ENCODE measurements at regions not wholly inside any gene's neighbourhood (a gene's known extent, or its start where the extent isn't known, plus 50 kb on each side); places are given as distances from the start of the nearest gene placed in this dataset.

DNA sequence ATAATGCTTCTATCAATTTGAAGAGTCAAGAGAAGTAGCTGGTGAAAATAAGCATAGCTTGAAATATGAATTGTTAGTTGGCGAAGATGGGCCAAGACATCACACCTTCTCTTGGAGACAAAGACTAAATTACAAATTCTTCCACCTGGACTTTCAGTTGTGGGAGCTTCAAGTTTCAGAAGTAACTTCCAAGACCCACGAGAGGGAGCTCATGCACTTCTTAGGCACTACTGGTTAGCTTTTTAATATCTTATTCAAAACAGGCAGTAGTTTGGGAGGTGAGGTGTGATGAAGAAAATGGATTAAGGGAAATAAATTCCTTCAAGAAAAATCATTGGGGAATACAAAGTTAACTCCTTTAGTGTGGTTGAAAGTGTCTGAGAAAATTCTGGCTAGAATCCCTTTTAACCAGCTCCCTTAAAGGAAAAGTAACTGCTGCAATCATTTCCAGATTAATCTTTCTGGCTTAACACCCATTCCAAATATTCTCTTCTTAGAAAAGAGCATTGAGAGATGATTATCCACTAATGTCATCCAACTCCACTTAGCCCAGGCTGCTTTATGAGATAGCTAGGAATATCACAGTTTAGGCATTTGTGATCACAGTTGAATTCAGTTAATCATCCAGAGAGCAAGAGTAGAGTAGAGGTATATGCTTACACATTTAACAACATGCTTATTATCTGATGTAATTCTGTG is 139.5 kb upstream of the DMRTA1 start:
- peak; percentile 72 for DNase-seq

- DNase-seq: peak; percentile 65
These were observed 138.4 kb upstream of the DMRTA1 start for GRCh38 chr9:22308177-22308576.

DNA sequence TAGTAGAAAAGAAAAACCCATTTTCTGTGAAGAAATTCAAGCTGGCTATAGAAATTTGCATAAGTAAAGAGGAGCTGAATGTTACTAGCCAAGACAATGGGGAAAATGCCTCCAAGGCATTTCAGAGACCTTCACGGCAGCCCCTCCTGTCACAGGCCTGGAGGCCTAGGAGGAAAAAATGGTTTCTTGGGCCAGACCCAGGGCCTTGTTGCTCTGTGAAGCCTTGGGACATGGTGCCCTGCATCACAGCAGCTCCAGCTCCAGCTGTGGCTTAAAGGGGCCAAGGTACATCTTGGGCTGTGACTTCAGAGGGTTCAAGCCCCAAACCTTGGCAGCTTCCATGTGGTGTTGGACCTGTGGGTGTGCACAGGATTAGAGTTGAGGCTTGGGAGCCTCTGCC is 130.0 kb upstream of the DMRTA1 start:
- no peak for DNase-seq

GRCh38 chr9:22331533-22331932 is 115.1 kb upstream of the DMRTA1 start:
- no peak for DNase-seq

GRCh38 chr9:22332202-22332601 is 114.4 kb upstream of the DMRTA1 start:
- peak; percentile 78 for DNase-seq

- DNase-seq: peak; percentile 85
These were observed 109.4 kb upstream of the DMRTA1 start for GRCh38 chr9:22337261-22337660.

DNA sequence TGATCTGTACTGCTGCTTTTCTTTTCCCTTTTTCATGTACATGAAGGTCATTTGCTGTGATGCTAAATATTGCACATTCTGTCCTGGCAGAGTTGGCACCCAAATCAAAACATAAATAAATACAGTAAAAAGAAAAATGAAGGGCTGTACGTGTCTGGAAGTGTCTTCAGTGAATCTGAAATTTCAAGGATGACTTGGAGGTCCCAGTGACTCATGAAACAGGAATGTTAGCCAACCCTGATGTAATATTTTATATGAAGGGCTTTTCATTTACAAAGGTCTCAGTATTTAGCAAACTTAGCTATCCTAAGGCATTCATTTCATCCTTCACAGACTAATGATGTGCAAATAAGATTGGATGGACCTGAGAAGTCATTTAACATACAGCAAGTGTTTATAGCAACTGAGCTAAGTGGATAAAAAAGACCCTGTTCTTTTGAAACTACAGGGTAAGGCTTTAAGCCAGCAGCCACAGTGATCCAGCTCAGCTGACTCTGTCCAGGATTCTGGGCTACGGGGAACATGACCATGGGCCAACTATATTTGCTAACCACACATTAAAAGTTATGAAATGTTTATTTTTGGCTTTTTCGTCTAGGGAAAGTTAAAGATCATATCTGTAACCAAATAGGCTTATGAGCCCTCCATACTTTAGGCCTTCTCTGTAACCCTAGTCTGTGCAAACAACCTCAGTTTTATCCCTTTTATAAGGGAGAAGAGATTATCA is 104.0 kb upstream of the DMRTA1 start:
- peak; percentile 98 for DNase-seq

- DNase-seq: peak; percentile 96
These were observed 103.4 kb upstream of the DMRTA1 start for GRCh38 chr9:22343218-22343611.

- DNase-seq: no peak
These were observed 91.8 kb upstream of the DMRTA1 start for GRCh38 chr9:22354699-22355384.

DNA sequence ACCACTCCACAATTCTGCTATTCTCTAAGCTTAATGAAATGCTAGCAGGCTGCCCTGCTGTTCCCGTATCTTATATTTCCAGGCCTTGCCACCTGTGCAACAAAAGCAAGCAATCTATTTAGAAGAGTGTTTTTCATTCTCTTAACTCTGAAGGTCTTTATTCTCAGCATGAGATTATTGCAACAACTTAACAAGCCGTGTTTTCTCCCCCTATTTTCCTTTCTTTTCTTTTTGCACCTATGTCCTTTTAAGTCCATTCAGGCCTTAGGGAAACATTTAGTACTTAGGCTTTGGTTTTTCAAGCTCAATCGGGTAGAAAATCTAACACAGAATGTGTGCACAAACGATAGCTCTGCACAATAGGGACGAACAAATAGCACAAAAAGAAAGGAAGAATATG is 89.6 kb upstream of the DMRTA1 start:
- DNase-seq: no peak

DNA sequence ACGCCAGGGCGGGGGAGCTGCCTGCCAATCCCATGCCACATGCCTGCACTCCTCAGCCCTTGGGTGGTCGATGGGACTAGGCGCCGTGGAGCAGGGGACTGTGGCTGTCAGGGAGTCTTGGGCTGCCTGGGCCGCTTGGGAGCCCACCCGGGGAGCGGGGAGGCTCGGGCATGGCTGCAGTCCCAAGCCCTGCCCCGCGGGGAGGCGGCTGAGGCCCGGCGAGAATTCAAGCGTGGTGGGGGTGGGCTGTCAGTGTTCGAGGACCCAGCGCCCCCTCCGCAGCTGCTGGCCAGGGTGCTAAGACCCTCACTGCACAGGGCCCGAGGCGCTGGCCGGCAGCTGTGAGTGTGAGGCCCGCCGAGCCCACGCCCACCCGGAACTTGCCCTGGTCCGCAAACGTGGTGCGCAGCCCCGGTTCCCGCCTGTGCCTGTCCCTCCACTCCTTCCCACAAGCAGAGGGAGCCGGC is 83.2 kb upstream of the DMRTA1 start:
- DNase-seq: no peak

GRCh38 chr9:22373636-22374035 is 73.0 kb upstream of the DMRTA1 start:
- peak; percentile 92 for DNase-seq

DNA sequence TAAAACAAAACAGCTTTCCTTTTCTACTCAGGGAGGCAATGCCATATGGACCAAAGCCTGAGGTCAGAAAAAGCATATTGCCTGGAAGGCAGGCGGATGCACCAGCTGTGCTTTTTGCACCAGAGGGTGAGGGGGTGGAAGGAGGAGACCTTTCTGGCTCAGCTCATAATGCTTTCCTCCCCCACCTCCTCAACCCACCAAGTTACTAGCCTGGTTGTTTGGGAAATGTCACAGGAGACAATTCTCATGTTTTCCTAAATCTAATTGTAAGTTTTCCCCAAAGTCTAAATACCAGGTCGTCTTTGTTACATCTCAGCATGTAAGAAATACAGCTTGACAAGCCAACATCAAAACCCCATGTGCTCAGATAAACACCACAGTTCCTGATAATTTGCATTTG is 72.6 kb upstream of the DMRTA1 start:
- peak; percentile 94 for DNase-seq

DNA sequence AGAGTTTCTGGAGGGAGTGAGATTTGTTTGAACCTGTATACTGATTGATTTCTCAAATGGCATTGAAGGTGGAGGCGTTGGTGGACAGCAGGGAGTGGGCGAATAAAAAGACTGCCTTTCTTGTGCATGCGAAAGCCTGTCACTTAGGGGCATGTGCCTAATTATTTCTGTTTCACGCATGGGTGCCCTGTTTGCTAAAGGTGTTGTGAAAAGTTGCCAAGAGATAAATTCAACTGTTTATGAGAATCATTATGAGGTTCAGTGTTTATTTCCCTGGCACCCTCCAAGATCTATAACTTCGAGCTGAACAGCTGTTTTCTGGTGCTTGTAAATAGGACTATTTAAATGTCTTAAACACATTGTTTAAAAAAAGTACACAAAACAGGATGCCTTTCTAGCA is 67.4 kb upstream of the DMRTA1 start:
- DNase-seq: peak; percentile 46

DNA sequence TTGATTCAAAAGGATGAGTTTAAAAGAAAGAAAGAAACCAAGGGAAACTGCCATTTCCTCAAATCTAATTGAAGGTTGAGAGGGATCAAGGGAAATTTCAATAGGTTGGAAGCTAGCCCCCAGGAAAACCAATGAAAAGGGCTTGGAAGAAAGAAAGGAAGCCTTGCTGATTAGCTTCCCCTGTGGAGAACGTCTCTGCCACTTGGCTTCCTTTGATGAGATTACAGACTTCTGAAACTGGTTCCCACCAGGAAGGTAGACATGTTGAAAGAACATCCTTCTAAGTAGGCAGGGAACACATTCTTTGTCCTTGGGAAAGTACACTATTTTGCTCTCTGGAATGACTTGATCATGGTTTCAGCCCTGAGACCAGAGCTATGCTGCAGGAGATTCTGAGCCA is 65.5 kb upstream of the DMRTA1 start:
- no peak for DNase-seq

DNA sequence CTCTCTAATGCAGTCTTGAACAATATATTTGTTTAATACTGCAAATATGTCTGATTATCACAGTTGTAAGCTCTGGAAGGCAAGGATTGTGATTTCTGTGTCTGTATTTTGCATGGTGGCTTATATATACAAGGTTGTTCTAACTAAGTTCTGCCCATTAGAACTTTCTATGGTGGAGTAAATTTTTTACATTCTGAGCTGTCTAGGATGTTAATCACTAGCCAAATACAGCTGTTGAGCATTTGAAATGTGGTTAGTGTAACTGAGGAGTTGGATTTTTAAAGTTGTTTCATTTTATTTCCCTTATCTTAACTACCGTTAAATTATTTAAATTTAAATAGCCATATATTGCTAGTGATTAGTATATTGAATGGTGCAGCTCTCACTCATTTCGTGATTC is 64.3 kb upstream of the DMRTA1 start:
- no peak for DNase-seq

- no peak for DNase-seq
These were observed 62.9 kb upstream of the DMRTA1 start for GRCh38 chr9:22383718-22384117.

DNA sequence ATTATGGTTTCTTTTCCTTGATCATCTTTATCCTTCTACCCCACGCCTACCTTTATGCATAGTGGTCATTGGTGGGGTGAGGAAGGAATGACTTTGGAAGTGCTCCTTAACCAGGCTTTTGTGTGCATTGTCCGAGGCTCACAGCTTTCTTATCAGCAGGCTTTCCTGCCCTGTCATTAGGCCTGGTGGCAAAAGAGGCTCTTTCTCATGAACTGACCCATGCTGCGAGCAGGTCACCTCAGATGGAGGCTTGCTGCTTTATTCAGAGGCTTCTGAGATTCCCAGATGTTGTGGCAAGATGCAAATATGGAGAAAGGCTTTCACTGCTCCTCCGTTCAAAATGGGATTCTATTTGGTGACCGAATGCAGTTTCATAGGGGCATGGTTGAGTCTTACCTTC is 57.4 kb upstream of the DMRTA1 start:
- DNase-seq: no peak

- no peak for DNase-seq
These were observed 54.1 kb upstream of the DMRTA1 start for GRCh38 chr9:22392523-22392922.

- peak; percentile 63 for DNase-seq
These were observed 50.9 kb upstream of the DMRTA1 start for GRCh38 chr9:22395687-22396141.

Measured in NCI-H446 treated with DMSO at 0.1 percent for 48 hours (cell line).